ENCODE measurements at regions not wholly inside any gene's neighbourhood (a gene's known extent, or its start where the extent isn't known, plus 50 kb on each side); places are given as distances from the start of the nearest gene placed in this dataset.

DNA sequence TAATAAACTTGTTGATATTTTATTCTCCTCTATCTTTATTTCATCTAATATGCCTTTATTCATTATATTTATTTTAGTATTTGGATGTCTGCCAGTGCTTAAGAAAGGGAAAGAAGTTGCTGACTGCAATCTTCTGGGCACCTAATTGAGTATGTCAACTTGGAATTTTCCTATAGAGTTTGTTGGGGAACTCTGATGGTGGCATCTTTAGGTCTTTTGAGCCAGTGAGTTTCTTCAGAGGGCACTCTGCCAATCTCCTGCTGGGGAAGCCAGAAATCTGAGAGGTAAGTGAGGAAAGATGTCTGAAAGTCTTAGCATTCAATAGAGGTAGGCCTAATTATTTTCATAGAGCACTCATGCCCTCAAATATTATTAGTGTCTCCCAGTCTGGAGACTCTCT is 475.0 kb downstream of the GABRG1 start:
- no peak for TF ChIP-seq CTCF (IDR thresholded peaks at IDR 0.05)
- no peak for TF ChIP-seq POLR2A (IDR thresholded peaks at IDR 0.05)
- TF ChIP-seq POLR2AphosphoS5 (IDR thresholded peaks at IDR 0.05) = no peak
